Transverse colon (tissue), 4 donors: ENCODE measurements at regions not wholly inside any gene's neighbourhood (a gene's known extent, or its start where the extent isn't known, plus 50 kb on each side); places are given as distances from the start of the nearest gene placed in this dataset.

ENCODE experiments used
- DNase-seq: peaks from one replicate; pipeline ENCODE4 v3.0.0-alpha.2; 2019
- H3K27ac ChIP-seq, 4 donors: fragments of 200-600 bp; sonication (generic); 2 replicates each; pipeline ENCODE4 v1.5.1; 2016 to 2018; ENCODE audit warnings: inconsistent platforms in 4 of 4
- H3K27me3 ChIP-seq: fragments of 200-600 bp; sonication (generic); 2 replicates; pipeline ENCODE4 v1.5.1; 2017; ENCODE audit warnings: inconsistent platforms
- H3K36me3 ChIP-seq, 4 donors: fragments of 200-600 bp; sonication (generic); 2 replicates each; pipeline ENCODE4 v1.5.1; 2017 to 2019; ENCODE audit warnings: inconsistent platforms in 4 of 4
- H3K4me1 ChIP-seq, 4 donors: fragments of 200-600 bp; sonication (generic); 2 replicates each; pipeline ENCODE4 v1.5.1; 2017 to 2020; ENCODE audit warnings: inconsistent platforms in 4 of 4
- H3K4me3 ChIP-seq, 4 donors: fragments of 200-600 bp; sonication (generic); 1 replicate in 1 of 4; 2 replicates in 3 of 4; pipeline versions ENCODE4 v1.5.1 to v1.6.1; 2017 to 2019; ENCODE audit warnings: inconsistent platforms in 4 of 4
- H3K9me3 ChIP-seq, 2 donors: fragments of 200-600 bp; sonication (generic); 2 replicates each; pipeline ENCODE4 v1.5.1; 2017 to 2019; ENCODE audit warnings: inconsistent platforms in 2 of 2
- CTCF ChIP-seq, 5 experiments: fragments of 200-600 bp in 3 of 5; fragments of 450-650 bp in 2 of 5; sonication (generic) in 3 of 5; IDR thresholded peaks; 1 replicate in 2 of 5; 2 replicates in 3 of 5; pipeline ENCODE4 v1.5.1; 2016 to 2017; ENCODE audit warnings: antibody characterized with exemption in 5 of 5, inconsistent platforms in 3 of 5, mild to moderate bottlenecking in 2 of 5, moderate library complexity in 1 of 5
- EP300 ChIP-seq: sonication (generic); formaldehyde crosslinking; IDR thresholded peaks from one replicate; pipeline ENCODE4 v1.6.1; 2017; ENCODE audit warnings: antibody characterized with exemption, low read depth
- POLR2A ChIP-seq: fragments of 450-650 bp; IDR thresholded peaks from one replicate; pipeline ENCODE4 v1.6.1; 2016; ENCODE audit warnings: antibody characterized with exemption, mild to moderate bottlenecking, moderate library complexity
- POLR2AphosphoS5 ChIP-seq, 3 donors: sonication (generic); formaldehyde crosslinking; IDR thresholded peaks; one replicate each; pipeline ENCODE4 v1.6.1; 2016; ENCODE audit warnings: antibody characterized with exemption in 3 of 3
- WGBS, 2 donors: methylation state at CpG; one replicate each; pipeline ENCODE4 v1.1.5; 2018; ENCODE audit warnings: low coverage in 1 of 2; 5-methylcytosine and 5-hydroxymethylcytosine counted together
- in situ Hi-C, 4 donors: fragments of 200-750 bp; cut with MboI; loops; one replicate each; pipeline versions ENCODE4 v1.15.0 to v1.15.1; 2017; ENCODE audit warnings: low sequenced_read_pairs in 3 of 4, low pct_ligation_motif_present in 1 of 4, low pct_unique_long_range_greater_than_20kb in 1 of 4
- intact Hi-C: fragments of 100-400 bp; cut with DNase I; formaldehyde crosslinking; loops from one replicate; pipeline ENCODE4 v1.15.1; 2023; ENCODE audit warnings: low total_unique reads

GRCh38 chr18:24674200-24674599 lies 213.8 kb downstream of the HRH4 start:
- H3K36me3 ChIP-seq: no peaks in the 10 kb centered on the region
- no peak overlapping the region for H3K27ac ChIP-seq
- no peak for DNase-seq
- no peak for TF ChIP-seq POLR2AphosphoS5 (IDR thresholded peaks at IDR 0.05)
- no peak for TF ChIP-seq POLR2A
- TF ChIP-seq EP300: no peak
- H3K9me3 ChIP-seq: no peaks in the 10 kb centered on the region
- intact Hi-C loops: no loop called here
- no peaks in the 10 kb centered on the region for H3K4me1 ChIP-seq
- no peak overlapping the region for H3K4me3 ChIP-seq
- WGBS, 2 donors: 55% methylated on average over 4 of the region's 4 CpGs; no CpG with 5 or more reads in 1 of the 2 donors
- in situ Hi-C loops: no loop called here
- no peaks in the 10 kb centered on the region for H3K27me3 ChIP-seq

GRCh38 chr18:24674605-24675004 lies 214.2 kb downstream of the HRH4 start:
- intact Hi-C loops (no loop called here), in situ Hi-C loops (no loop called here)
- no peaks in the 10 kb centered on the region for H3K27me3 ChIP-seq
- no peak overlapping the region for H3K4me3 ChIP-seq
- no peak overlapping the region for H3K27ac ChIP-seq
- H3K9me3 ChIP-seq: no peaks in the 10 kb centered on the region
- WGBS, 2 donors: 73% methylated on average over 3 of the region's 3 CpGs
- H3K36me3 ChIP-seq: no peaks in the 10 kb centered on the region
- no peak for DNase-seq
- TF ChIP-seq EP300 (no peak), CTCF (IDR thresholded peaks at IDR 0.05) (no peak), POLR2AphosphoS5 (IDR thresholded peaks at IDR 0.05) (no peak), POLR2A (no peak)
- no peaks in the 10 kb centered on the region for H3K4me1 ChIP-seq

GRCh38 chr18:24677011-24677410 lies 216.6 kb downstream of the HRH4 start:
- no peaks in the 10 kb centered on the region for H3K4me1 ChIP-seq
- in situ Hi-C loops: no loop called here

GRCh38 chr18:24678107-24678506 lies 217.7 kb downstream of the HRH4 start:
- TF ChIP-seq POLR2AphosphoS5 (IDR thresholded peaks at IDR 0.05) (no peak), CTCF (IDR thresholded peaks at IDR 0.05) (no peak)
- Histone ChIP-seq H3K27ac (no peak overlapping the region), H3K4me1 (no peaks in the 10 kb centered on the region), H3K9me3 (no peaks in the 10 kb centered on the region), H3K36me3 (no peaks in the 10 kb centered on the region), H3K27me3 (no peaks in the 10 kb centered on the region), H3K4me3 (no peak overlapping the region)
- in situ Hi-C loops (no loop called here), intact Hi-C loops (no loop called here)
- 90 to 100% methylated on average over 1 of the region's 1 CpG for WGBS, 2 donors
- DNase-seq: no peak

More at GRCh38 chr18:24677011-24677410, 216.6 kb downstream of the HRH4 start:
- intact Hi-C loops: no loop called here
- Histone ChIP-seq H3K27ac (no peak overlapping the region), H3K36me3 (no peaks in the 10 kb centered on the region), H3K9me3 (no peaks in the 10 kb centered on the region), H3K27me3 (no peaks in the 10 kb centered on the region), H3K4me3 (no peak overlapping the region)
- DNase-seq: no peak
- WGBS, 2 donors: 71 to 79% methylated on average over 1 of the region's 1 CpG
- TF ChIP-seq POLR2A: no peak

GRCh38 chr18:24678626-24679025 lies 218.2 kb downstream of the HRH4 start:
- no peak for DNase-seq
- no peaks in the 10 kb centered on the region for H3K4me1 ChIP-seq
- WGBS, 2 donors: 57 to 60% methylated on average over 3 of the region's 3 CpGs
- in situ Hi-C loops (no loop called here), intact Hi-C loops (no loop called here)
- H3K4me3 ChIP-seq: no peak overlapping the region
- TF ChIP-seq CTCF (IDR thresholded peaks at IDR 0.05) (no peak), POLR2A (no peak), EP300 (no peak), POLR2AphosphoS5 (IDR thresholded peaks at IDR 0.05) (no peak)
- no peaks in the 10 kb centered on the region for H3K9me3 ChIP-seq
- H3K36me3 ChIP-seq: no peaks in the 10 kb centered on the region
- H3K27me3 ChIP-seq: no peaks in the 10 kb centered on the region
- no peak overlapping the region for H3K27ac ChIP-seq
